GM12878 (cell line): ENCODE measurements at regions not wholly inside any gene's neighbourhood (a gene's known extent, or its start where the extent isn't known, plus 50 kb on each side); places are given as distances from the start of the nearest gene placed in this dataset.

Experiments used
- ATAC-seq: fragments of 200-7000 bp; cut with Tn5 transposase; 3 replicates; pipeline ENCODE4 v1.9.1; 2020; ENCODE audit warnings: mild to moderate bottlenecking, moderate library complexity
- BruUV-seq: library from RNA; stranded (reverse); fragments of 400-500 nt; replicated peaks from 2 replicates; lab custom pipeline; 2021; lab: Mats Ljungman, UMichigan
- CTCF ChIA-PET: fragments of 300-600 bp; sonication (Branson Sonifier 250); formaldehyde crosslinking; extraction: SDS; loops from one replicate; lab custom pipeline; 2021; ENCODE audit warnings: inconsistent platforms; lab: Yijun Ruan, JAX
- POLR2A ChIA-PET: fragments of 350-600 bp; formaldehyde crosslinking; extraction: SDS; loops from one replicate; lab custom pipeline; 2021; ENCODE audit warnings: inconsistent platforms; lab: Charles Lee
- RAD21 ChIA-PET: fragments of 300-600 bp; sonication (Branson Sonifier 250); formaldehyde crosslinking; loops from one replicate; lab custom pipeline; 2023; ENCODE audit warnings: antibody characterized with exemption; ENCODE audit not compliant: unreplicated experiment; lab: Charles Lee
- SMC1A ChIA-PET: fragments of 300-600 bp; sonication (Branson Sonifier 250); formaldehyde crosslinking; loops from one replicate; lab custom pipeline; 2023; ENCODE audit not compliant: unreplicated experiment, uncharacterized antibody; lab: Charles Lee
- DNase-seq: peaks from one replicate; pipeline ENCODE4 v3.0.0-alpha.2; 2011; ENCODE audit warnings: low read depth, low spot score
- FAIRE-seq: peaks from 3 replicates; lab custom pipeline; 2011; peaks lifted over from hg19 to GRCh38; lab: Jason Lieb, UNC
- H2AFZ ChIP-seq: 2 replicates; pipeline ENCODE4 v1.6.0; 2011; ENCODE audit warnings: low read depth, low read length, control low read depth; ENCODE audit not compliant: control insufficient read depth
- H3K27ac ChIP-seq: 2 replicates; pipeline ENCODE4 v1.5.1; 2011; ENCODE audit warnings: control low read depth; ENCODE audit not compliant: control insufficient read depth, insufficient read depth
- H3K27me3 ChIP-seq, 2 experiments: replicated peaks in 1 of 2; 2 replicates each; pipeline versions ENCODE4 v1.6.0 to v1.6.1; 2011; ENCODE audit warnings: low read length in 1 of 2; ENCODE audit not compliant: control insufficient read depth in 2 of 2, insufficient read depth in 2 of 2
- H3K36me3 ChIP-seq, 2 experiments: 2 replicates each; pipeline ENCODE4 v1.5.1; 2011; ENCODE audit warnings: low read length in 1 of 2; ENCODE audit not compliant: control insufficient read depth in 2 of 2, insufficient read depth in 2 of 2
- H3K4me1 ChIP-seq: 2 replicates; pipeline ENCODE4 v1.6.1; 2011; ENCODE audit warnings: mild to moderate bottlenecking, low read length, moderate library complexity, mixed read lengths; ENCODE audit not compliant: control insufficient read depth, insufficient read depth
- H3K4me2 ChIP-seq: 2 replicates; pipeline ENCODE4 v1.6.0; 2011; ENCODE audit warnings: control low read depth; ENCODE audit not compliant: control insufficient read depth, insufficient read depth
- H3K4me3 ChIP-seq: fragments of 200-600 bp; sonication (generic); 2 replicates; pipeline ENCODE4 v1.5.1; 2016
- H3K79me2 ChIP-seq: 2 replicates; pipeline ENCODE4 v1.6.0; 2011; ENCODE audit warnings: low read length; ENCODE audit not compliant: control insufficient read depth, insufficient read depth
- H3K9ac ChIP-seq: 2 replicates; pipeline ENCODE4 v1.8.0; 2011; ENCODE audit warnings: low read length, control low read depth, mixed read lengths; ENCODE audit not compliant: control insufficient read depth, insufficient read depth
- H3K9me3 ChIP-seq: replicated peaks from 3 replicates; pipeline ENCODE4 v1.5.1; 2011; ENCODE audit warnings: mild to moderate bottlenecking, low read length; ENCODE audit not compliant: control insufficient read depth, insufficient read depth
- H4K20me1 ChIP-seq: 2 replicates; pipeline ENCODE4 v1.6.0; 2011; ENCODE audit not compliant: control insufficient read depth, insufficient read depth
- CBFB ChIP-seq: IDR thresholded peaks from 2 replicates; pipeline ENCODE4 v1.6.1; 2016; ENCODE audit warnings: antibody characterized with exemption, low read depth
- E2F4 ChIP-seq: IDR thresholded peaks from 2 replicates; pipeline ENCODE4 v1.6.1; 2012; ENCODE audit warnings: low read depth, low read length, improper control_type of control experiment
- ETV6 ChIP-seq, 2 experiments: fragments of 450-650 bp in 1 of 2; IDR thresholded peaks in 1 of 2; conservative IDR thresholded peaks in 1 of 2; 2 replicates each; pipeline ENCODE4 v1.6.1; 2014; ENCODE audit warnings: antibody characterized with exemption in 1 of 2, borderline replicate concordance in 1 of 2, low read depth in 1 of 2, mild to moderate bottlenecking in 1 of 2, moderate library complexity in 1 of 2
- FOXK2 ChIP-seq: fragments of 450-650 bp; IDR thresholded peaks from 2 replicates; pipeline ENCODE4 v1.6.1; 2017; ENCODE audit warnings: mild to moderate bottlenecking, moderate library complexity
- FOXM1 ChIP-seq: IDR thresholded peaks from 2 replicates; pipeline ENCODE4 v1.6.1; 2012; ENCODE audit warnings: low read depth, mild to moderate bottlenecking, inconsistent platforms, low read length, moderate library complexity
- MTA2 ChIP-seq: fragments of 450-650 bp; IDR thresholded peaks from 2 replicates; pipeline ENCODE4 v1.6.1; 2016; ENCODE audit warnings: low read depth, mild to moderate bottlenecking, moderate library complexity
- RB1 ChIP-seq: fragments of 450-650 bp; formaldehyde crosslinking; IDR thresholded peaks from 2 replicates; pipeline ENCODE4 v1.6.1; 2017; ENCODE audit warnings: mild to moderate bottlenecking, borderline replicate concordance
- SUZ12 ChIP-seq: fragments of 200-600 bp; sonication (generic); IDR thresholded peaks from one replicate; pipeline ENCODE4 v1.6.1; 2018; ENCODE audit warnings: antibody characterized with exemption, mild to moderate bottlenecking; ENCODE audit not compliant: unreplicated experiment
- WRNIP1 ChIP-seq: IDR thresholded peaks from 2 replicates; pipeline ENCODE4 v1.6.1; 2011; ENCODE audit warnings: low read depth, low read length, improper control_type of control experiment, borderline replicate concordance
- ZBTB11 ChIP-seq: fragments of 450-650 bp; formaldehyde crosslinking; IDR thresholded peaks from 2 replicates; pipeline ENCODE4 v1.5.0; 2022; ENCODE audit warnings: mild to moderate bottlenecking, missing genetic modification characterization
- WGBS: methylation state at CpG from one replicate; pipeline ENCODE4 v1.1.6; 2016; ENCODE audit warnings: low lambda C conversion rate; ENCODE audit not compliant: insufficient replicate concordance, insufficient coverage; ENCODE audit errors: missing lambda C conversion rate; 5-methylcytosine and 5-hydroxymethylcytosine counted together
- in situ Hi-C: fragments of 300-500 bp; cut with MboI; formaldehyde crosslinking; loops from 9 replicates; pipeline ENCODE4 v1.14.3; 2018; ENCODE audit warnings: mixed read lengths
- intact Hi-C: fragments of 100-400 bp; cut with micrococcal nuclease; formaldehyde crosslinking; loops from one replicate; pipeline ENCODE4 v1.14.2; 2022; ENCODE audit not compliant: unreplicated experiment
- TF ChIP-seq, protein P1 (sequence below): IDR thresholded peaks from 2 replicates; pipeline ENCODE4 v1.6.1; 2012; ENCODE audit warnings: mild to moderate bottlenecking, low read depth, low read length

- ChIA-PET SMC1A (no interaction called here), RAD21 (no interaction called here), CTCF (no interaction called here), POLR2A (no interaction called here)
- Histone ChIP-seq H3K27ac (no peak overlapping the region), H3K9ac (no peak overlapping the region), H2AFZ (no peak overlapping the region), H3K4me3 (no peak overlapping the region), H3K27me3 (no peaks in the 10 kb centered on the region), H3K36me3 (no peaks in the 10 kb centered on the region), H3K4me2 (no peak overlapping the region), H3K79me2 (no peaks in the 10 kb centered on the region), H3K4me1 (no peaks in the 10 kb centered on the region), H3K9me3 (no peaks in the 10 kb centered on the region; the same call in 2 of the 3 replicates), H4K20me1 (no peaks in the 10 kb centered on the region)
- ATAC-seq (no peak), FAIRE-seq (no peak), DNase-seq (no peak)
- intact Hi-C loops (no loop called here), in situ Hi-C loops (no loop called here)
- no peak for TF ChIP-seq SUZ12
- TF ChIP-seq FOXK2: no peak
- no peak for TF ChIP-seq E2F4
- no peak for TF ChIP-seq CBFB
- TF ChIP-seq MTA2: no peak
- TF ChIP-seq FOXM1: no peak
- TF ChIP-seq ZBTB11 (CRISPR knock-in tag): no peak
- TF ChIP-seq, protein P1, sequence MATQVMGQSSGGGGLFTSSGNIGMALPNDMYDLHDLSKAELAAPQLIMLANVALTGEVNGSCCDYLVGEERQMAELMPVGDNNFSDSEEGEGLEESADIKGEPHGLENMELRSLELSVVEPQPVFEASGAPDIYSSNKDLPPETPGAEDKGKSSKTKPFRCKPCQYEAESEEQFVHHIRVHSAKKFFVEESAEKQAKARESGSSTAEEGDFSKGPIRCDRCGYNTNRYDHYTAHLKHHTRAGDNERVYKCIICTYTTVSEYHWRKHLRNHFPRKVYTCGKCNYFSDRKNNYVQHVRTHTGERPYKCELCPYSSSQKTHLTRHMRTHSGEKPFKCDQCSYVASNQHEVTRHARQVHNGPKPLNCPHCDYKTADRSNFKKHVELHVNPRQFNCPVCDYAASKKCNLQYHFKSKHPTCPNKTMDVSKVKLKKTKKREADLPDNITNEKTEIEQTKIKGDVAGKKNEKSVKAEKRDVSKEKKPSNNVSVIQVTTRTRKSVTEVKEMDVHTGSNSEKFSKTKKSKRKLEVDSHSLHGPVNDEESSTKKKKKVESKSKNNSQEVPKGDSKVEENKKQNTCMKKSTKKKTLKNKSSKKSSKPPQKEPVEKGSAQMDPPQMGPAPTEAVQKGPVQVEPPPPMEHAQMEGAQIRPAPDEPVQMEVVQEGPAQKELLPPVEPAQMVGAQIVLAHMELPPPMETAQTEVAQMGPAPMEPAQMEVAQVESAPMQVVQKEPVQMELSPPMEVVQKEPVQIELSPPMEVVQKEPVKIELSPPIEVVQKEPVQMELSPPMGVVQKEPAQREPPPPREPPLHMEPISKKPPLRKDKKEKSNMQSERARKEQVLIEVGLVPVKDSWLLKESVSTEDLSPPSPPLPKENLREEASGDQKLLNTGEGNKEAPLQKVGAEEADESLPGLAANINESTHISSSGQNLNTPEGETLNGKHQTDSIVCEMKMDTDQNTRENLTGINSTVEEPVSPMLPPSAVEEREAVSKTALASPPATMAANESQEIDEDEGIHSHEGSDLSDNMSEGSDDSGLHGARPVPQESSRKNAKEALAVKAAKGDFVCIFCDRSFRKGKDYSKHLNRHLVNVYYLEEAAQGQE: no peak
- TF ChIP-seq ETV6 (conservative IDR thresholded peaks at IDR 0.05 in 1 of 2, IDR thresholded peaks at IDR 0.05 in 1 of 2; ENCODE audit: borderline replicate concordance in 1 of 2, low read depth in 1 of 2): no peak
- no peak for TF ChIP-seq RB1
- no peak for TF ChIP-seq WRNIP1
- WGBS: 35% methylated on average over 24 of the region's 24 CpGs
- BruUV-seq: no TSS peak
Measured at GRCh38 chr11:71325418-71326327, 73.3 kb upstream of the SHANK2 start.
